Neural progenitor cell (in vitro differentiated cells): ENCODE measurements at regions not wholly inside any gene's neighbourhood (a gene's known extent, or its start where the extent isn't known, plus 50 kb on each side); places are given as distances from the start of the nearest gene placed in this dataset.

ENCODE experiments used
- CTCF ChIP-seq: fragments of 200-600 bp; sonication (generic); IDR thresholded peaks from 2 replicates; pipeline ENCODE4 v1.5.1; 2017; ENCODE audit warnings: antibody characterized with exemption, mild to moderate bottlenecking
- EZH2 ChIP-seq: fragments of 200-600 bp; sonication (generic); IDR thresholded peaks from 2 replicates; pipeline ENCODE4 v1.6.1; 2017; ENCODE audit warnings: antibody characterized with exemption, mild to moderate bottlenecking, moderate library complexity

GRCh38 chr2:58410549-58410948 lies 169.4 kb upstream of the FANCL start:
- TF ChIP-seq CTCF (no peak), EZH2 (no peak)
